RPMI8226 (cell line): ENCODE measurements at regions not wholly inside any gene's neighbourhood (a gene's known extent, or its start where the extent isn't known, plus 50 kb on each side); places are given as distances from the start of the nearest gene placed in this dataset.
"Not testable (repeated sequence)": the region's sequence is repeated elsewhere in the genome, so short reads cannot be mapped to it uniquely, and the experiment has no call there.

Experiments
- DNase-seq: peaks from one replicate; pipeline ENCODE4 v3.0.0-alpha.2; 2015

- DNase-seq, result no peak
Measured at GRCh38 chr1:3992746-3993145, 92.7 kb upstream of the C1orf174 start.

GRCh38 chr1:3993619-3994375 is 93.7 kb upstream of the C1orf174 start:
- DNase-seq, result no peak

- DNase-seq, result no peak
Measured at GRCh38 chr1:3995141-3995780, 95.2 kb upstream of the C1orf174 start.

- no peak for DNase-seq
Measured at GRCh38 chr1:3996846-3997705, 97.0 kb upstream of the C1orf174 start.

- no peak for DNase-seq
Measured at GRCh38 chr1:3998086-3998485, 98.0 kb upstream of the C1orf174 start.

GRCh38 chr1:3999514-3999913 is 99.4 kb upstream of the C1orf174 start:
- DNase-seq, result not testable (repeated sequence)

GRCh38 chr1:3999941-4000735 is 100.1 kb upstream of the C1orf174 start:
- DNase-seq, result no peak

GRCh38 chr1:4000811-4001251 is 100.8 kb upstream of the C1orf174 start:
- no peak for DNase-seq

GRCh38 chr1:4001461-4001860 is 101.4 kb upstream of the C1orf174 start:
- no peak for DNase-seq

- DNase-seq, result no peak
Measured at GRCh38 chr1:4002061-4002521, 102.0 kb upstream of the C1orf174 start.

GRCh38 chr1:4002741-4003140 is 102.7 kb upstream of the C1orf174 start:
- no peak for DNase-seq

- DNase-seq, result no peak
Measured at GRCh38 chr1:4003846-4004505, 103.9 kb upstream of the C1orf174 start.

- no peak for DNase-seq
Measured at GRCh38 chr1:4004635-4005430, 104.8 kb upstream of the C1orf174 start.

GRCh38 chr1:4005431-4005830 is 105.4 kb upstream of the C1orf174 start:
- DNase-seq, result no peak

GRCh38 chr1:4006676-4007374 is 106.8 kb upstream of the C1orf174 start:
- peak; percentile 75 for DNase-seq

GRCh38 chr1:4010284-4010683 is 110.2 kb upstream of the C1orf174 start:
- no peak for DNase-seq

- DNase-seq, result no peak
Measured at GRCh38 chr1:4010814-4011605, 110.9 kb upstream of the C1orf174 start.

GRCh38 chr1:4016351-4017130 is 116.5 kb upstream of the C1orf174 start:
- DNase-seq, result peak; percentile 30
